IPS-18a (cell line): ENCODE measurements at regions not wholly inside any gene's neighbourhood (a gene's known extent, or its start where the extent isn't known, plus 50 kb on each side); places are given as distances from the start of the nearest gene placed in this dataset.
"Not testable (repeated sequence)": the region's sequence is repeated elsewhere in the genome, so short reads cannot be mapped to it uniquely, and the experiment has no call there.

Experiments
- H3K27ac ChIP-seq: one replicate; pipeline ENCODE4 v1.5.1; 2013; ENCODE audit warnings: low read length
- H3K27me3 ChIP-seq: one replicate; pipeline ENCODE4 v1.6.1; 2013; ENCODE audit warnings: mild to moderate bottlenecking, low read length; ENCODE audit not compliant: control insufficient read depth, insufficient read depth
- H3K36me3 ChIP-seq: one replicate; pipeline ENCODE4 v1.6.1; 2013; ENCODE audit warnings: low read depth, low read length; ENCODE audit not compliant: control insufficient read depth
- H3K4me1 ChIP-seq: one replicate; pipeline ENCODE4 v1.6.1; 2013; ENCODE audit warnings: low read depth, low read length; ENCODE audit not compliant: control insufficient read depth
- H3K4me3 ChIP-seq: one replicate; pipeline ENCODE4 v1.5.1; 2013; ENCODE audit warnings: low read length
- H3K9ac ChIP-seq: one replicate; pipeline ENCODE4 v1.6.1; 2013; ENCODE audit warnings: mild to moderate bottlenecking, low read length, moderate library complexity
- H3K9me3 ChIP-seq: one replicate; pipeline ENCODE4 v1.6.1; 2013; ENCODE audit warnings: low read depth, low read length; ENCODE audit not compliant: control insufficient read depth

DNA sequence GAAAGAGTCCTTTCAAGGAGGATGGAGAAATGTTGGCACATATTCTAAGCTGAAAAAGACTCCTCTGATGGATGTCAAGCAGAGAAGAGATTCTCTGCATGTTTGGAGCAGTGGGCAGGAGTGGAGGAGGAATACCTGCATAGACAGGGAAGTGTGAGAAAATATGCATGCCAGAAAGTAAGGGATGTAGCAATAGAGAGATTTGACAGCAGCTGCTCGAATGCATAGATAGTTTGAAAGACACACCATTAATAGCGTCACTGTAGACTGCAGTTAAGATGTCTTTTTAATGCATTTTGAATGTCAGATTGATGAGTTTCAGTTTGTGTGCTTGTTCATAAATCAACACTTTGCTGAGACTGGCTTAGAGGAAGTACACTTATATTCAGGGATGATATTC is 169.9 kb upstream of the POT1 start:
- Histone ChIP-seq H3K9ac (no peak overlapping the region), H3K27ac (no peak overlapping the region), H3K9me3 (no peaks in the 10 kb centered on the region), H3K27me3 (no peaks in the 10 kb centered on the region), H3K4me3 (no peak overlapping the region), H3K4me1 (peaks cover 3% of the 10 kb centered on the region), H3K36me3 (no peaks in the 10 kb centered on the region)

GRCh38 chr7:125098377-125098970 is 168.8 kb upstream of the POT1 start:
- Histone ChIP-seq H3K36me3 (no peaks in the 10 kb centered on the region), H3K4me3 (no peak overlapping the region), H3K27me3 (no peaks in the 10 kb centered on the region), H3K27ac (no peak overlapping the region), H3K9me3 (no peaks in the 10 kb centered on the region), H3K9ac (no peak overlapping the region), H3K4me1 (peaks cover 3% of the 10 kb centered on the region)

DNA sequence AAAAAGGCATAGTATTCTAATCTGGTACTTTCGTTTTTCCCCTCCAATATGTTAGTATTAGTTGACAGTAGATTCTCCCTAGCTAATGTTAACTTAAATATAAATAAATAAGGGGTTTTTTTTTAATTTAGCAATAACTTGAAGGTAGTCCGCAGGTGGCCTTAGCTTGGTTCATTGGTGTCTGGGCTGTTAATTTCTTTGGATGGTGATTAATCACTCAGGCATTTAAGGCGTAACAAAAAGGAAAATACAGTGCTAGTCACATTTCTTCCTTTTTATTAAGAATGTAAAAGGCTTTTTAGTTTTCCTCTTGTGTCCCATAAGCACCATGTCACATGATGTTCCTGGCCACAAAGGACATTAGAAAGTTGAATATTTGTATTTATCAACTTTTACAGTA is 161.0 kb upstream of the POT1 start:
- H3K36me3 ChIP-seq: no peaks in the 10 kb centered on the region
- H3K4me3 ChIP-seq: no peak overlapping the region
- no peak overlapping the region for H3K27ac ChIP-seq
- no peaks in the 10 kb centered on the region for H3K9me3 ChIP-seq
- H3K27me3 ChIP-seq: no peaks in the 10 kb centered on the region
- H3K4me1 ChIP-seq: peaks cover 6% of the 10 kb centered on the region
- H3K9ac ChIP-seq: no peak overlapping the region

GRCh38 chr7:125089171-125089570 is 159.5 kb upstream of the POT1 start:
- Histone ChIP-seq H3K27ac (no peak overlapping the region), H3K9me3 (no peaks in the 10 kb centered on the region), H3K36me3 (no peaks in the 10 kb centered on the region), H3K27me3 (no peaks in the 10 kb centered on the region), H3K4me1 (peaks cover 3% of the 10 kb centered on the region), H3K4me3 (no peak overlapping the region), H3K9ac (no peak overlapping the region)

DNA sequence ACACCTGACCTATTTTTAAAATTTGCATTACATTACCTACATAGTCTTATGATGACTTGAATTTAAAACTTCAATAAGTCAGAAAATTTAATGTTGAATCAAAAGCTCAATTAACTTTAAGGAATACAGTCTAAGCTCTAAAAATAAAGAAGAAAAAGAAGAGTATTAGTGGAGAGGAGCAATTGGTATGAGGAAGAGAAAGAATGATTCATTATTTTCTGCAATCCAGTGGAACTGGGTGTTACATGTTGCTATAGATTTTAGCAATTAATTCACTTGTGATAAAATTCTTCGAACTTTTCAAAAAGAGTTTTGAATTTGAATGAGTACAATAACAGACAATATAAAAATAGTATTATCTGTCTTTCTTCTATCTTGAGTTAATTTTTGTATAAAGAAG is 158.9 kb upstream of the POT1 start:
- Histone ChIP-seq H3K27ac (no peak overlapping the region), H3K27me3 (no peaks in the 10 kb centered on the region), H3K9ac (no peak overlapping the region), H3K9me3 (no peaks in the 10 kb centered on the region), H3K36me3 (no peaks in the 10 kb centered on the region), H3K4me1 (peaks cover 3% of the 10 kb centered on the region), H3K4me3 (no peak overlapping the region)

GRCh38 chr7:125085084-125085483 is 155.5 kb upstream of the POT1 start:
- Histone ChIP-seq H3K36me3 (no peaks in the 10 kb centered on the region), H3K9me3 (no peaks in the 10 kb centered on the region), H3K4me3 (no peak overlapping the region), H3K27ac (no peak overlapping the region), H3K9ac (no peak overlapping the region), H3K4me1 (peaks cover 3% of the 10 kb centered on the region), H3K27me3 (no peaks in the 10 kb centered on the region)

DNA sequence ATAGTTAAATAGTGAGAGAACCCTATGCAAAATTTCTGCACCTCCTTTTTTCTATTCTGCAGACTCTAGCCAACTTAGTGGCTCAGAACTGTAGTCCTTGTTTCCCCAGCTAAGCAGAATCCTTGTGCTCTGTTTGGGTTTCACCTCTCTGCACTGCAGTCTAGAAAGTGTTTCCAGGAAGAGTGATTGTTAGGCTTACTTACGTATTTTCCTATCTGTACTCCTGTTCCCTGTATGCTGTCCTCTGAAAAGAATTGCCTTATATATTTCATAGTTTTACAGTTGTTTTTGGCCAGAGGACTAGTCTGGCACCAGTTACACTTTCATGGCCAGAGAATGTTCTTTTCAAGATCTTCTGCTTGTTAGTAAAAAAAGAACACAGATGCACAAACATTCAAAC is 154.6 kb upstream of the POT1 start:
- H3K9me3 ChIP-seq: no peaks in the 10 kb centered on the region
- no peaks in the 10 kb centered on the region for H3K36me3 ChIP-seq
- no peak overlapping the region for H3K9ac ChIP-seq

DNA sequence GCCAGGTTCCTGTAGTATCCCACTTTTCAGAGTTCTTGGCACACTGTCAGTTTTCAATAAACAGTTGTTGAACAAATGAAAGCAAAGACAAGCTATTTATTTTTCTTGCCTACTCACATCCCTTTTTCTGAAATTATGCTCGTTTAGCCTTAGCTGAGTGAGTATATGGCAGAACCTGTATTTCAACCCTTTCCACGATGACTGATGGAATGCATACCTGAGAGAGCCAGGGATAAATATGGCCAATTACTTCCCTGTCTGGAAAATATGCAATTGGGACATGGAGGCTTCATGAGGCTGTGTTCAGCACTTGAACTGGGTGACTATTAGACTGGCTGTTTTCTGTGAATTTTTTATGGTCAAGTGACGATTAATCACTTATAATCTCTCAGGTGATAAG is 144.5 kb upstream of the POT1 start:
- H3K27me3 ChIP-seq: no peaks in the 10 kb centered on the region
- H3K4me1 ChIP-seq: no peaks in the 10 kb centered on the region
- no peak overlapping the region for H3K9ac ChIP-seq
- no peak overlapping the region for H3K4me3 ChIP-seq
- H3K9me3 ChIP-seq: no peaks in the 10 kb centered on the region
- no peaks in the 10 kb centered on the region for H3K36me3 ChIP-seq
- no peak overlapping the region for H3K27ac ChIP-seq

More for the DNA sequence above, 154.6 kb upstream of the POT1 start:
- no peak overlapping the region for H3K4me3 ChIP-seq
- H3K27ac ChIP-seq: no peak overlapping the region
- H3K27me3 ChIP-seq: no peaks in the 10 kb centered on the region
- H3K4me1 ChIP-seq: peaks cover 3% of the 10 kb centered on the region

DNA sequence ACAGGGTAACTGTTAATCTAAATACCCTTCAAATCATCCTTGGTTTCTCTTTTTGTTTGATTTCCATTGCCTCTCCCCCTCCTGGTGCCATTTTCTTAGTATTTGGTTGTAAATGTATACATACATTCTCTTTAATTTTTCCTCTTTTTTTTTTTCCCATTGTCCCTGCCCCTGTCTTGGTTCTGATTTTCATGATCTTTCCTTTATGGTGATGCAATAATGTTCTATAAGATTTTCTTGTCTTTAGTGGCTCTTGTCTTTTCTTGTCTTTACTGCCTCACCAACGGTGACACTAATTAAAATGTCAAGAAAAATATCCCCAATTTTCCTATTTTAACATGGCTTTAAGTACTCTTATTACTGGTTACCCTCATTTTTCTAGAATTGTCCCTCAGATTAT is 135.9 kb upstream of the POT1 start:
- H3K36me3 ChIP-seq: no peaks in the 10 kb centered on the region
- H3K4me3 ChIP-seq: no peak overlapping the region
- H3K27ac ChIP-seq: no peak overlapping the region
- no peak overlapping the region for H3K9ac ChIP-seq
- no peaks in the 10 kb centered on the region for H3K4me1 ChIP-seq
- H3K27me3 ChIP-seq: no peaks in the 10 kb centered on the region
- H3K9me3 ChIP-seq: no peaks in the 10 kb centered on the region

- H3K9ac ChIP-seq: no peak overlapping the region
- no peaks in the 10 kb centered on the region for H3K4me1 ChIP-seq
- no peaks in the 10 kb centered on the region for H3K27me3 ChIP-seq
- no peaks in the 10 kb centered on the region for H3K36me3 ChIP-seq
- H3K9me3 ChIP-seq: no peaks in the 10 kb centered on the region
- H3K27ac ChIP-seq: no peak overlapping the region
- no peak overlapping the region for H3K4me3 ChIP-seq
Measured at GRCh38 chr7:125065001-125065400, 135.4 kb upstream of the POT1 start.

DNA sequence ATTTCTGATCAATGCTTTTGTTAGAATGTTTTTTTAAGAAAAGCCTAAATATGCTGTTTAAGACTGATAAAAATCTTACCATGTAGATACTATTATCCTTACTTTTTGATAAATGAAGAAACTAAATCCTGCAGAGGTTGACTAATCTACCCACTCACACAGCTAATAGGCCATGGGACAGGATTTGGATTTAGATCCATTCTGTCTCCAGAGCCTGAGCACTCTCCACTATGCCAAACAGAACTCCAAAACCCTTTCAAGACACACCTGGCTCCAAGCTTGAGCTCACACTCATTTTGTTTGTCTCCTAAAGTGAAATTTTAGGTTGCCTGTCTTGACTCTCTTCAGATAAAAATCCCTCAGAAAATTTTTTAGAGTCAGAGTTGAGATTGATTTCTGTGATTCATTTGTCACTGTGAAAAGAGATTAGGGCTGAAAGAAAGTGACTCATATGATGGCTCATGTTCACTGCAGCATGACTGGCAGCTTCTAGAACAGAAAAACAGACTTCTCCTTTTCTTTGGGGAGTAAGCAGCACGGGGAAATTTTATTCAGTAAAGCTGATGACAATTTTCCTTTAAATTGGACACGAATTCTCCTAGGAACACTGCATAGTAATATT is 132.3 kb upstream of the POT1 start:
- H3K9me3 ChIP-seq: no peaks in the 10 kb centered on the region
- no peaks in the 10 kb centered on the region for H3K27me3 ChIP-seq
- H3K36me3 ChIP-seq: no peaks in the 10 kb centered on the region
- H3K9ac ChIP-seq: no peak overlapping the region
- no peak overlapping the region for H3K4me3 ChIP-seq
- no peak overlapping the region for H3K27ac ChIP-seq
- H3K4me1 ChIP-seq: no peaks in the 10 kb centered on the region

GRCh38 chr7:125061083-125061745 is 131.6 kb upstream of the POT1 start:
- H3K36me3 ChIP-seq, H3K4me3 ChIP-seq, H3K9ac ChIP-seq, H3K4me1 ChIP-seq, H3K9me3 ChIP-seq, H3K27me3 ChIP-seq, H3K27ac ChIP-seq: not testable (repeated sequence)
